GM21515 (cell line): ENCODE measurements at regions not wholly inside any gene's neighbourhood (a gene's known extent, or its start where the extent isn't known, plus 50 kb on each side); places are given as distances from the start of the nearest gene placed in this dataset.

ENCODE experiments used
- ATAC-seq: cut with Tn5 transposase; IDR thresholded peaks from one replicate; pipeline ENCODE4 v1.9.1; 2021; ENCODE audit not compliant: unreplicated experiment

DNA sequence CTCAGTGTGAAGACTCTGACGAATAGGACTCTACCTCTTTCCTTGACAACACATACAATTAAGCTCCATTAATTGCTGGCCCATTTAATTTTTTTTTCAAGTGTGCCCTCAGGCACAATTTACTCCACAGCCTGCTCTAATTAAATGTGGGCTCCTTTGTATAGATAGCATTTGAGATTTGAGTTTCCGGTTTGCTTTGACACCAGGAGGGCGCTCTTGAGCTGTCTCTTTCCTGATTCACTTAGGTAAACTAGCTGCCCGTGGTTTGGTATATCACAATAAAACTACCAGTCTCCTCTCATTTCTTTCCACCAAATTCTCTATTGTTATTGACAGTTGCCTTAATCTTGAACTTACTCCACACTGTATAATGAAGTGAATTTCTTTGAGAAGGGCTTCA, 666.0 kb downstream of the DSC3 start:
- no peak for ATAC-seq

DNA sequence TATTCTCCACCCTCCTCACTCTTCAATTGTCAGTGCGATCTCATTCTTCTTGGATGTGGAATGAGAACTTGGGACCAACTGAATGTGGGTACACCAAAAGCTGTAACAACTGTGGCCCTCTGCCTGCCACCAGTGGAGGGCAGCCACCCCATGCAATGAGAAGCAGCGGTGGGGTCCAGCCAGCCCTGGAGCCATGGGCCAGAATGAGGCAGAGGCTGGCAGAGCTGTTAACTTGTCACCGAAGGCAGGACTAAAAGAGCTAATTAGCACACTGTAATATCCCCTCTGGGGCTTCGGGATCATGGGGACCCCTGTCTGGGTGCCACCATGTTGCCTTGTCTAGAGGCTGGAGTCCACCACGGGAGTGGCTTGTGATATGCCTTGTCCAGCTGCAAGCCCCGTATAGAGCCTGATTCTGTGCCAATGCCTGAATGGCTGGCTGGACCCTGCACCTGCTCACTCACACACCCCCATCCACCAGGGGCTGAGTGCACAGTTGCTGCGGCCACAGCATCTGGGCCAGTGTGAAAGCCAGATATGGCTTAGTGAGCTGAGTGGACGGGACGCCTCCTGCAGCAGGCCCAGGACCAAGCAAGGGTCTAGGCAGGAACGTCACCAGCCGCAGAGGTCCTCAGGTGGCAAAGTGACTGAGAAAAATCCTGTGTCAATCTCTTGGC, 680.5 kb downstream of the DSC3 start:
- no peak for ATAC-seq

DNA sequence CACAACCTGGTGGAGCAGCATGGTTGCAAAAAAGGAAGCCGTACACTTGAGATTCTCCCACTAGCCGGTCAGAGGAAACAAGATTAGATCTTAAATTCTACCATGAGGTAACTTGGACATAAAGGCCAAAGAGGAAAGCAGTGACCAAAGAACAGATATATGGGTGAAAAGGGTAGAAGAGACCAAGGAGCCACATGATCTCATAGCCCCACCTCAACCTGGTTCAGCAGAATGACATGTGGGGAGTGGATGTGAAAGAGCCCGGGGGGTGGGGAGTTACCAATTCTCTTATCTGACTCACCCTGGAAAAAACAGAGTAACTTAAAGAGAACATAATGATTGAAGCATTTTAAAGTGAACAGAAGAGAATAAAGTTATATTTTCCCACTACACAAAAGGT, 683.0 kb downstream of the DSC3 start:
- no peak for ATAC-seq

DNA sequence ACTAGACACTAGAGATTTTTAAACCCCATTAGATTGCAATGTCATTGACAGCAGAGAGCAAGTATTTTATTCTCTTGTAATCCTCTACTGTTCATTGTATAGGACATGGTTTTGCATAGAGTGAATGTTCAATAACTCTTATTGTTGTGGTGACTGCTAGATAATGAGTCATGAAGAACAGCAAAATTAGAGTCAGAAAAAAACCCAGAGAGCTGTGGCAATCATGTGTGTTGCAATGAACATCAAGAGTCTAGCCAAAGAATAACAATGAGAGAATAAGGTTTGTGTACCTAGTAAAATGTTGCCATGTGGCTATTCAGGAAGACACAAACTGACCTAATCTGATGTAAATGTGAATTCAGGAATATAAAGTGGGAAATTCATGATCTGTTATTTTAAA, 684.0 kb downstream of the DSC3 start:
- ATAC-seq, result no peak

DNA sequence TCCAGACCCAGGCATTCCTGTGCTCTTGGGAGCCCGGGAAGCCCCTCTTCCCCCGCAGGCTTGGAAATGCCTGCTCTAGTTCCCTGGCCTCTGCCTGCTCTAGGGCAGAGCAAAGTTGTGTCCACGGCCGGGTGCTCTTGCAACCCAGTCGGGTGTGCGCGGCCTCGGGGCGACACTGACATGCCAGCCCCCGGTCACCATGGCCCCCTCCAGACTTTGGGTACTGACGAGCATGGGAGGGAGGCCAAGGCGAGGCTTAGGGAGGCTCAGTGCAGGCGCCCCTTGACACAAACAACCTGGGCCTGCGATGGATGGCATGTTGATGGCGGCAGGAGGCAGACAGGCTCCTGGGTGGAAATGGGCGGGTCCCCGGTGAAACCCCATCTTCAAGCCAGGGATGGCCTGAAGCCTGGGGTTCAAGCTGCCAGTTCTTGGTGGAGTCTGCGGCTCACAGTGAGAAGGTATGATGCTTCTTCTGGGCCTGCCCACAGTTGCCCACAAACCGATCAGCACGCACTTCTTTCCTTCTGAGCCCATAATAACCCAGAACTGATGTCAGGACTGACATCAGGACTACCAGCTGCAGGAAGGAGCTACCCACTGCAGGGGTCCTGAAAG, 689.9 kb downstream of the DSC3 start:
- no peak for ATAC-seq

DNA sequence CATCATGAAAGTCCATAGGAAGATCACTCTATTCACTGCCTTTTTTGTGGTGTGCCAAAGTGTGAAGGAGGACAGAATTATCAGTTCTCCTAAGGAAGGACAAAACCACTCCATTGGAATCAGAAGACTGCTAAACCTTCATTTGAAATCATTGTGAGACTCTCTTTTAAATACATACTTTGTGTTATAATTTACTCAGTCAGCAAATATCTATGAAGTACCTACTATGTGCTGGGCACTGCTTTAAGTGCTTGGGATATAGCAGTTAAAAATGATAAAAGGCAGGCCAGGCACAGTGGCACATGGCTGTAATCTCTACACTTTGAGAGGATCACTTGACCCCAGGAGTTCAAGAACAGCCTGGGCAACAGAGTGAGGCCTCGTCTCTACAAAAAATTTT, 692.3 kb downstream of the DSC3 start:
- ATAC-seq, result no peak

DNA sequence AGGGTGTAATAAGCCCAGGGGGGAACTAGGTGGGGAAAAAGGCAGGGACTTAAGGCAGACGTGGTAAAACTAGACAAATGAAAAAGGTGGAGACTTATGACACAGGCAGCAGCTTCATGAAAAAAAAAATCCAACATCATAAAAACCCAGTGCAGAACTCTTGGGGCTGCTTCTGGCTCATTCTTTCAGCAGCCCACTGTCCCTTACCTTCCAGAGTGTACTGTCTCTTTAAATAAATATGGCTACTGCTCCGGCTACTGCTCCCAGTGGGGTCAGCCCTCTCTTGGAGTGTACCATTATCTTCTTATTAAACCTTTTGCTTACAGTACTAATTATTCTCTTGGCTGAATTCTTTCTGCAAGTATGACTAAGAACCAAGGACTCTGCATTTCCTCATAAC, 699.5 kb downstream of the DSC3 start:
- no peak for ATAC-seq

DNA sequence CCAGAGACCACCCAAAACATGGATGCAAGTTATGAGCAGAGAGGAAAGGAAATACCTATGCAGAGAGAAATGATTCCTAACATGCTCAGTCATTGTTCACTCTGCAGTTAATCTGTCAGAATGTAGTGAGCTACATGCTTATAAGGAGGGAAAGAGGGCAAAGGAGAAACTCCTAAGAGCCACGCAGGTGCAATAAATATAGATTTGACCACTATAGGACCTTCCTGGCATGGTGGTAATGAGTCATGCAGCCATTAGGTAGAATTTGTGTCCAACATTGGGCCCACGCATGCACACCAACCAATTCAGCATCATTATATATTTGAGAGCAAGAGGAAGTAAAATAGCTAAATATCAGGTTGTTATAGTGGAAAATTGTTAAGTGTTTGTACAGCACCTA, 699.9 kb downstream of the DSC3 start:
- no peak for ATAC-seq

DNA sequence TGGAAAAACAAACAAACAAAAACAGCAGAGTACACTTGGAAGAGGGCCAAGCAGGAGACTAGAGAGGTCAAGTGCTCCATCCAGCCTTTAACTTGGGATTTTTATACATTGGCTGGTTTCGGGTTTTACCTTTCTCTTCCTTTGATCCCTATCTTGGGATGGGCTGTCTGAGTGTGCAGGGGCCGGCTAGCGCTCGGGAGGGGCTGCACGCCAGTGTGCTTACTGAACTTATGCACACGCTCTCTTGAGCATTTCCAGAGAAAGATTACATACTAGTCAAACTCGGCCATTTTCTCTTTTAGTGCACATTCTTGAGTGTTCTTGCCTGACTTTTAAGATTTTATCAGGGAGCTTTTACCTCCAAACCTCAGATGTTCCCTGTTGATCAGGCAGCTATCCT, 707.8 kb downstream of the DSC3 start:
- ATAC-seq, result no peak

DNA sequence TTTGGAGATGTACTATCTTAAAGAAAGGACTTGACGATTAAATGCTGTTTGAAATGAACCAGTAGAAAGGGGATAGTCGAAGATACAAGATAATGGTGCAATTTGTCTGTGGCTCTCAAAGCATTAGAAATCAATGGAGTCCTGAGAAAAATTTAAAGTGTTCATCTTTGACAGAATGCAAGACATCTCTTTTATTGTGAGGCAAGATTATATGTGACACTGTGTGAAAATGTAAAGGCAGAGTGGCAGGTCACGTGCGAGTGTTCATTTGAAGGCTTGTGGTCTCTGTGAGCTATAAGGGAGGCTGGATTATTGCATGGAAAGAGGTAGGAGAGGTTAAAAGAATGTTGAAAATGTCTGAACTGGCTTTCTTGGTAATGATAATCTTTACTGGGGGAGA, 709.2 kb downstream of the DSC3 start:
- no peak for ATAC-seq

DNA sequence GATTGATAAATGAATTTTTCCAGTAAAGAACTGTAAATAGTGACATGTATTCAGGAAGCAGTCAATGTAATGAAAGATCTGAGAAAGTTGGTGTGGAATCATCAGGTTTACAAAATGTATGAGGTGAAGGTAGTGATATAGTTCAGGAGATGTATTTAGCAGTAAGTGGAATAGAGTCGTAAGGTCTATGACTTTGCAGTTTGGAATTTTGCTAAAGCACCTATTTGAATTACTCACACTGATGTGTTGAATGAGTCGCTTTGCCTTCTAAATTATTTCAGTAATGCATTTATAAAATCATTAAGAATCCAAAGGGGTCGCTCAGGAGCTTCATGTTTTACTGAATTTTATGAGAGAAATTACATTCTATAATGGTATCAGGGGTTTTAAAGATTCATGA, 713.7 kb downstream of the DSC3 start:
- no peak for ATAC-seq

DNA sequence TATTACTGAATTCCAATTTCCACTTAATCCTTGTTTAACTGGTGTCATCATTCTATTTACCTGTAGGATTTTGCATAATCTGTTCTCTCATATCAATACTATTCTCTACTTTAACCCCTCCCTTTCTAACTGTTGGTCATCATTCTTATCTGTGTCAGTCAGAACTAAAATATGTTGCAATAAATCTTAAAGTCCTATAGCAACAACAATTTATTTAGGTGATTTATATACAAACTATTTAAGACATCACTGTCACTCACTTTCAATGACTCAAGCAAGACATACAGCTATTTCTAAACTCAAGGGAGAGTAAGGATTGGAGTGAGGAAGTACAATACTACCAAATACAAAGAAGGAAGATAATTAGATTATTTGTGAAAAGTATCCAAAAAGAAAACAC, 740.4 kb downstream of the DSC3 start:
- no peak for ATAC-seq

DNA sequence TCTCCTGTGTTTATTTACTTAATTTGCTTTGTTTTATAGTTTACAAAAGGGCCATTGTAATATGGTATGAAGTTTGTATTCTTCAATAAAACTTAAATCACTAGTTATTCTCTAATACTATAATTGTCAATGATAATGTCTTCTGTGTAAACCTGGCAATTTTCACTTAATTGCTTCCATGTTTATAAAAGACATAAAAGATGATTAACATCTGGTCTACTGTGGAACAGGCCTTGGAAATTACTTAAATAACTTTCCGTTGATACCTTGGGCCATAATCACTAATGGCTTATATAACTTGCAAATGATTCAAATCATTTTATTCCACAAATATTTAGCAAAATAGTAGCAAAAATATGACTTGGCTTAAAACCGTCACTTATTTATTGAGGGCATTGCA, 743.8 kb downstream of the DSC3 start:
- ATAC-seq, result no peak

DNA sequence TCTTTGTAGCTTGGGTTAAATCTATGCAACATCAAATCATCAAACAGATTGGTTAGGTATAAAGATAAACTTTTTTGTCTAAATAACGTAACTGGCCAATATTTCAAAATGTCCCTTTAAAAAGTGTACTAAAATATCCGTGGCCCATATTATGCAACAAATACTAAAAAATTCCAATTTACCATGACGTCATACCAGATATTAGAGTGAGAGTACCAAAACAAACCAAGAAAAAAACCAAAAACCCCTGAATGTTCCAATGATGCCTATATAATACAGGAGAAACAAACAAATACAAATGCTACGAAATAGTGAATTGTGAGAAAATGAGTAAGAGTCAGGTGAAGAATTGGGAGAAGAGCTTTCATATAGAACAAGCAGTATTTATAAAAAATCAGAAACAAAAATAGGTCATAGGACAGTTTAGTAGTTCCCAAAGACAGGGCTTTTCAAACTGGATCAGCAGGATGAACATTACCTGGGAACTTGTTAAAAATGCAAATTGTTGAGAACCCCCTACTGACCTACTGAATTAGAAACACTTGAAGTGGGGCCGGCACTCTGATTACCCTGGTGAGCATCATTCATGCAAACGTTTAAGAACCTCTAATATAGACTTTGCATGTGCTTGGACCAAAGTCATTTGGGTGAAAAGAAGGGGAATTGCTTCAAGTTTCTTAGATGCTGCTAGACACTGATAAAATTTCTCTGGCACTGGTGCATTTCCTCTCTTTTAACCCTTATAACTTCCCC, 753.7 kb downstream of the DSC3 start:
- ATAC-seq, result no peak

DNA sequence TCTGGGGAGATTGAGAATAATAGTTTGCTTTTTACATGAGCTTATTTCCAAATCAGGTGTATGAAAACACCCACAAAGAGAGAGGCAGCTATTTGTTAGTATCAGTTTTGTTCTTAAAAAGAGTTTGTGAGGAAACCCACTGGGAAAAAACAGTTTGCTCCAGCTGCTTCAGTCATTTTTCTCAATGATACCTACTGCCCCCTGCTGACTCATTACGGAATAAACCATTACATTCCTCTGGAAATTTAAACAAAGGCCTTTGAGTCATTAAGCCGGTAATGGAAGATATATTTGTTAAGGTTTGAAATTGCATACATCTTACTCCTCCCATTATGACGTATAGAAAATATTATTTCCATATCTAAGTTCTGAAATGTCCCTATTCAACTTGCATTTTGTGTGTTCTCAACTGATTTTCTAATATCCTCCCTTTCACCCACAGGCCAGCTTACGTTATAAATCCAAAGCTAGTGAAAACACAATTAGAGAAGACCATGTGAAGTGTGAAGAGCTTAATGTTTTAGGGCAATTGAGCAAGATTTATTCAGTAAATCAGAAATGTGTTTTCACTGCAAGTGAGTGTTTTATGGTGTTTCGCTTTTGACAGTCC, 761.6 kb downstream of the DSC3 start:
- no peak for ATAC-seq

DNA sequence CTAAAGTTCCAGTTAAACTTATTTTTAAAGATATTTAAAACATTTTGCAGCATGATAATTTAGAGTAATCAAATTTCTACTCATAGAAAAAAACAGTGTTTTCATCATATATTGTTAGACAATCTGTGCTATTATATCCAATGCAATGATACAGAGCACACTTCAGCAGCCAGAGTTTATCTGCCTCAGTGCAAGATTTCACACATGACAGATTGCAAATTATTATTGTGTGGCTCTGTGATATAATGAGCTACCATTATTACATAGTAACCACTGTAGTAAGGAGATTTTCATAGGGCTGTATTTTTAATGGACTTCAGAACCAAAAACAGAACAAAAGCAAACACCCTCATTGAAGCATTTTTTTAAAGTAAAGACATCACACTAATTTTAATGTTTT, 762.4 kb downstream of the DSC3 start:
- ATAC-seq, result no peak

DNA sequence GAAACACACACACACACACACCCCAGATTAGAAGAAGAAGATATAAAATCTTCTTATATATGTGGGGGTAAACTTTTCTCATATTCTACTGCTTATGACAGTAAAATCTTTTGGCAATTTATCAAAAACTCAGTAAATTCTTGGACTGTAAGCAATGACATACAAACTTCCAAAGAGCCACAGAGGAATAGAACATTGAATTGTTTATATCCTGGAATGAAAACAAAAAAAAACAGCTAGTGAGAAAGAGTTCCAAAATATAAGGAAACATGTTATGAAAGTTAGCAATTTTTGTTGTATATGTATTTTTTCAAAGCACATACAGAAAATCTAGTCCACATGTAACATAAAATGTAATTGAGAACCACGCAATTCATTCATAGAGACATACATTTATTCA, 764.9 kb downstream of the DSC3 start:
- no peak for ATAC-seq

DNA sequence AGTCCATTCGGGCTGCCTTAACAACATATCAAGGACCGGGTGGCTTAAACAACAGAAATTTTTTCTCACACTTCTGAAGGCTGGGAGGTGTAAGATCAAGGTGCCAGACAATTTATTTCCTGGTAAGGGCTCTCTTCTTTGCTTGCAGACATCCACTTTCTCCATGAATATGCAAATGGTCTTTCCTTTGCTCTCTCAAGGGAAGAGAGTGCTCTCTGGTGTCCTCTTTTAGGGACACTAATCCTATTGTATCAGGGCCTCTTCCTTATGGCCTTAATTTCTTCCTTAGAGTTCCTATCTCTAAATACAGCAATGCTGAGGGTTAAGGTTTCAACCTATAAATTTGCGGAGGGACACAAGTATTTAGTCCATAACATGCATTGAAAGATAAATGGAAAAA, 770.8 kb downstream of the DSC3 start:
- ATAC-seq, result no peak

DNA sequence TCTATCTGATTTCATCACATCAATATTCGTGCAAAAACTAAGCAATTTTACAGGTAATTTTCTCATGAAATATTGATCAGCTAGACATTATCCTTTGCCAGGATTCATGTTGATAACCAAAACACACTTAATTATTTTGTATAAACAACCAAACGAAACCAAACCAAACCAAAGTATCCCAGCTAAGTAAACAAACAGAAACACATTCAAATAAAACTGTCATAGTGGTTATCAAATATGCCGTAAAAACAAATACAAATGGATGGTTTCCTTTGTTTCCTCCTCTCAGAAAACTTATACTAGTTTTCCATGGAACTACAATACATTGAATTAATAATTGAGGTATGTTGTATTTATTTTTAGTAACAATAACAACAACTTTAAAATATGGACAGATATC, 777.4 kb downstream of the DSC3 start:
- ATAC-seq, result no peak

DNA sequence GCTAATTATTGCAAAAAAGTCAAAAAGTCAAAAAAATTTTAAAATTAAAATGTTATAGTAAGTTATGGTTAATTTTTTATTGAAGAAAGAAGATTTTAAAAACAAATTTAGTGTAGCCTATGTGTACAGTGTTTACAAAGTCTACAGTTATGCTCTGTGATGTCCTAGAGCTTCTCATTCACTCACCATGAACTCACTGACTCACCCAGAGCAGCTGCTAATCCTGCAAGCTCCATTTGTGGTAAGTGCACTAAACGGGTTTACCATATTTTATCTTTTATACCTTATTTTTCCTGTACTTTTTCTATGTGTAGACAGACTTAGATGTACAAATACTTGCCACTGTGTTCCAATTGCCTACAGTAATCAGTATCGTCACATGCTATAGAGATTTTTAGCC, 788.2 kb downstream of the DSC3 start:
- no peak for ATAC-seq

DNA sequence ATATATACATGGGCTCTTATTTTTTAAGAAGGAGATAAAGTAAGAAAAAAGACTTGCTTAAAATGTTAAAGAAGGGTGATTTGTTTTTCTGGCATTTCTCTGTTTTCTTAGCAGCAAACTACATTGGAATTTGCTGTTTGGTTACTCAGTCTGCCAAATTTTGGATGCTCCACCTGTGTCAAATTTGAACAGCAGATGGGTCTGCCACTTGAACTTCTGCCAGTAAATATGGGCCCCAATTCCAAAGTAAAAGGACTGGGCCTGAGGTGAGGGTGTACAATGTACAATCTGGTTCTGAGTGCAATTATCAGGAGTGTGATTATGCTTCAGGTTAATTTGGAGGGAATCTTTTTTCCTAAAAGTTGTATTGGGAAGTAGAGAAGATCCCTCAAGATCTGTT, 794.5 kb downstream of the DSC3 start:
- ATAC-seq, result no peak
